OCI-LY1 (cell line): ENCODE measurements at regions not wholly inside any gene's neighbourhood (a gene's known extent, or its start where the extent isn't known, plus 50 kb on each side); places are given as distances from the start of the nearest gene placed in this dataset.

ENCODE experiments used
- H2AFZ ChIP-seq: fragments of 200-600 bp; sonication (generic), shearing (Covaris generic); 2 replicates; pipeline ENCODE4 v1.6.0; 2014; ENCODE audit warnings: antibody characterized with exemption, mild to moderate bottlenecking, low read length
- H3F3A ChIP-seq: fragments of 200-600 bp; sonication (generic), shearing (Covaris generic); 2 replicates; pipeline ENCODE4 v1.6.0; 2014; ENCODE audit warnings: mild to moderate bottlenecking, antibody characterized with exemption, low read length, moderate library complexity; ENCODE audit not compliant: insufficient read depth
- H3K27ac ChIP-seq: fragments of 200-600 bp; sonication (generic); 2 replicates; pipeline ENCODE4 v1.5.1; 2014; ENCODE audit warnings: low read length, mixed run types, mild to moderate bottlenecking, low read depth; ENCODE audit not compliant: poor library complexity, severe bottlenecking
- H3K27me3 ChIP-seq: fragments of 200-600 bp; sonication (generic); 2 replicates; pipeline ENCODE4 v1.6.0; 2014; ENCODE audit warnings: antibody characterized with exemption, mild to moderate bottlenecking, low read length, moderate library complexity; ENCODE audit not compliant: insufficient read depth
- H3K36me3 ChIP-seq: fragments of 200-600 bp; sonication (generic); 2 replicates; pipeline ENCODE4 v1.6.1; 2014; ENCODE audit warnings: mild to moderate bottlenecking, antibody characterized with exemption, low read length, moderate library complexity, mixed read lengths; ENCODE audit not compliant: insufficient read depth
- H3K4me1 ChIP-seq: fragments of 200-600 bp; sonication (generic); 2 replicates; pipeline ENCODE4 v1.5.1; 2014; ENCODE audit warnings: mild to moderate bottlenecking, low read length, moderate library complexity; ENCODE audit not compliant: insufficient read depth, severe bottlenecking
- H3K4me2 ChIP-seq: fragments of 200-600 bp; sonication (generic), shearing (Covaris generic); 2 replicates; pipeline ENCODE4 v1.6.1; 2014; ENCODE audit warnings: low read length
- H3K4me3 ChIP-seq: fragments of 200-600 bp; sonication (generic); 2 replicates; pipeline ENCODE4 v1.5.1; 2014; ENCODE audit warnings: low read length, low read depth, mild to moderate bottlenecking, mixed read lengths; ENCODE audit not compliant: poor library complexity, severe bottlenecking
- H3K79me2 ChIP-seq: fragments of 200-600 bp; shearing (Covaris generic); 2 replicates; pipeline ENCODE4 v1.6.1; 2016; ENCODE audit warnings: mixed run types, low read length, mixed read lengths; ENCODE audit not compliant: insufficient read depth
- H3K9ac ChIP-seq: fragments of 200-600 bp; sonication (generic), shearing (Covaris generic); 2 replicates; pipeline ENCODE4 v1.6.1; 2014; ENCODE audit warnings: mild to moderate bottlenecking, low read length, mixed read lengths
- H3K9me2 ChIP-seq: fragments of 200-600 bp; sonication (generic), shearing (Covaris generic); 2 replicates; pipeline ENCODE4 v1.6.1; 2014; ENCODE audit warnings: low read depth, mild to moderate bottlenecking, low read length, mixed read lengths
- H3K9me3 ChIP-seq: fragments of 200-600 bp; shearing (Covaris generic); 2 replicates; pipeline ENCODE4 v1.6.1; 2014; ENCODE audit warnings: low read length, mixed read lengths
- H4K20me1 ChIP-seq: fragments of 200-600 bp; sonication (generic), shearing (Covaris generic); 2 replicates; pipeline ENCODE4 v1.6.0; 2016; ENCODE audit warnings: mild to moderate bottlenecking, low read length; ENCODE audit not compliant: insufficient read depth
- CTCF ChIP-seq: fragments of 200-600 bp; sonication (generic), shearing (Covaris generic); IDR thresholded peaks from 2 replicates; pipeline ENCODE4 v1.5.1; 2017; ENCODE audit warnings: mild to moderate bottlenecking, antibody characterized with exemption, low read length, moderate library complexity, mixed read lengths
- EZH2 ChIP-seq: fragments of 200-600 bp; sonication (generic), shearing (Covaris generic); IDR thresholded peaks from 2 replicates; pipeline ENCODE4 v1.8.0; 2017; ENCODE audit warnings: borderline replicate concordance, mixed run types, mild to moderate bottlenecking, antibody characterized with exemption, low read length, moderate library complexity, mixed read lengths

- H2AFZ ChIP-seq = no peak overlapping the region
Observed at GRCh38 chr4:27894951-27895350, 1034.3 kb downstream of the STIM2 start.

DNA sequence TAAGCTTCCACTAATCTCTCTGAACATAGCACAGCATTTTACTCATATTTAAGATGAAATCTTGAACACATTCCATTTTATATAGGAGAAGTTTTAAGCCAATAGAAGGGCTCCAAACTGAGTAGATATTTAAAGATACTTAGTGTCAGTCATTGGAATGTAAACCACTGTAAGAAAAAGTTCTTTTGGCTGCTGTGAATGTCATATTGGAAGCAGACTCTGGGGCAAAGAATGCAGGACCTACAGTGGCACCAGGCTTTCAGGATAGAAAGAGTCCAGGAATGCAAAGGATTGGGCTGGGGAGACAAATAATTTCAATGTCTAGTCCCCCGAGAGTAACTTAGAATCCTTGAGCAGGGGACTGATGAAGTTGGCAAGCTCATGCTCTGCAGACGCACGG lies 1047.7 kb downstream of the STIM2 start:
- Histone ChIP-seq H3K9me3 (no peaks in the 10 kb centered on the region), H3K27ac (no peak overlapping the region), H3K79me2 (no peaks in the 10 kb centered on the region), H3K36me3 (no peaks in the 10 kb centered on the region), H3K9ac (no peak overlapping the region), H3F3A (no peaks in the 10 kb centered on the region), H3K4me1 (no peaks in the 10 kb centered on the region), H4K20me1 (no peaks in the 10 kb centered on the region), H2AFZ (no peak overlapping the region), H3K9me2 (no peaks in the 10 kb centered on the region), H3K4me2 (no peak overlapping the region), H3K27me3 (no peaks in the 10 kb centered on the region), H3K4me3 (no peak overlapping the region)
- TF ChIP-seq CTCF = no peak
- no peak for TF ChIP-seq EZH2

More at GRCh38 chr4:27894951-27895350, 1034.3 kb downstream of the STIM2 start:
- H3F3A ChIP-seq = no peaks in the 10 kb centered on the region
- H3K4me2 ChIP-seq = no peak overlapping the region
- no peak overlapping the region for H3K4me3 ChIP-seq
- H4K20me1 ChIP-seq = no peaks in the 10 kb centered on the region
- no peak overlapping the region for H3K9ac ChIP-seq
- no peaks in the 10 kb centered on the region for H3K36me3 ChIP-seq
- no peaks in the 10 kb centered on the region for H3K9me3 ChIP-seq
- no peak overlapping the region for H3K27ac ChIP-seq
- TF ChIP-seq CTCF = no peak
- no peak for TF ChIP-seq EZH2
- no peaks in the 10 kb centered on the region for H3K9me2 ChIP-seq
- H3K79me2 ChIP-seq = no peaks in the 10 kb centered on the region
- no peaks in the 10 kb centered on the region for H3K27me3 ChIP-seq
- no peaks in the 10 kb centered on the region for H3K4me1 ChIP-seq

GRCh38 chr4:27910227-27910626 lies 1049.6 kb downstream of the STIM2 start:
- Histone ChIP-seq H3K9ac (no peak overlapping the region), H3K4me3 (no peak overlapping the region), H2AFZ (no peak overlapping the region), H4K20me1 (no peaks in the 10 kb centered on the region), H3K27ac (no peak overlapping the region), H3K9me2 (no peaks in the 10 kb centered on the region), H3K36me3 (no peaks in the 10 kb centered on the region), H3K4me1 (no peaks in the 10 kb centered on the region), H3K9me3 (no peaks in the 10 kb centered on the region), H3K79me2 (no peaks in the 10 kb centered on the region), H3F3A (no peaks in the 10 kb centered on the region), H3K4me2 (no peak overlapping the region), H3K27me3 (no peaks in the 10 kb centered on the region)
- no peak for TF ChIP-seq EZH2
- TF ChIP-seq CTCF = no peak
